GM19025 (cell line): ENCODE measurements at regions not wholly inside any gene's neighbourhood (a gene's known extent, or its start where the extent isn't known, plus 50 kb on each side); places are given as distances from the start of the nearest gene placed in this dataset.

Source experiments
- ATAC-seq: cut with Tn5 transposase; IDR thresholded peaks from one replicate; pipeline ENCODE4 v1.9.1; 2021; ENCODE audit warnings: mild to moderate bottlenecking, low read depth, moderate library complexity; ENCODE audit not compliant: unreplicated experiment

DNA sequence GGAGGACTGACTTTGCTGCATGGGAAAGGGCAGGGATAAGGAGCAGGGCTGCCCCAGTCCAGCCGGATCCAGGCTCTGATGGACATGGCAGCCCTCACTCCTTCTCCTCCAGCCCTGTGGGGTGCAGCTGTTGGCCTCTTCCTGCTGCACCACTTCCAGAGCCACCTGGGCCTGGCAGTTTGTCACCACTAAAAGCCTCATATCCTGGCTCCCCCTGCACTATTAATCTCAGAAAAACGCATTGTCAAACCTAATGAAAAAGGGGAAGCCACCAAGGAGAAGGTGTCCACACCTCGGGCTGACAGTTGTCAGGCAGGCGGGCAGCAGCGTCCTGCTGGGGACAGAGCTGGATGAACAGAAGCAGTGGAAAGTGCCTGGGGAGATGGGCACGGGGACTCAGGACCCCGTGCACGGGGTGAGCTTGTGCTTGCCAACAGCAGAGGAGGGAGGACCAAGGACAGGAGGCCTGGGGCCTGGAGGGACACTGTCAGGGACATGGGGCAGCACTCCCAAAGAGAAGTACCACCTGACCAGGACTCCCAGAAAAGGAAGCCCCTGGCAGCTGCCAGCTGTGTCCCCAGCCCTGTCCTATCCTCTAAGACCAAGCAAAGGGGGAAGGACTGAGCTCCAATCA lies 151.1 kb upstream of the TSHZ3 start:
- ATAC-seq, result no peak

DNA sequence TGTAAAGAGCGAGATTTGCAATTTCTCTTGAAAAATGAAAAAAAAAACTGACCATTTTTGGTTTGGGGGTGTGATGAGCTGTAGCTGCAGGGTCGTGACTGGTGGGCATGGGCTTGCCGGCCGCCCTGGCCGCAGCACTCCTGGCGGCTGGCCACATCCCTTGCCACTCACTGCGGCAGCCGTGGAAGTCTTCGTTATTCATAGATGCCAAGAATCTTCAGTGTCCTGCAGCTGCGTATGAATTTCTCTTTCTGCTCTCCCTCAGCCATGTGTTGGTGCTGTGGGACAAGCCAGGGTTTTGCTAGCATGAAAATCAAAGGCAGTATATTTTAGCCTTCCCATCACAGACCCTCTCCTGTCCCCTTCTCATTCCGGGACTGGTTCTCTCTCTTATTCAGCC lies 151.7 kb upstream of the TSHZ3 start:
- no peak for ATAC-seq

DNA sequence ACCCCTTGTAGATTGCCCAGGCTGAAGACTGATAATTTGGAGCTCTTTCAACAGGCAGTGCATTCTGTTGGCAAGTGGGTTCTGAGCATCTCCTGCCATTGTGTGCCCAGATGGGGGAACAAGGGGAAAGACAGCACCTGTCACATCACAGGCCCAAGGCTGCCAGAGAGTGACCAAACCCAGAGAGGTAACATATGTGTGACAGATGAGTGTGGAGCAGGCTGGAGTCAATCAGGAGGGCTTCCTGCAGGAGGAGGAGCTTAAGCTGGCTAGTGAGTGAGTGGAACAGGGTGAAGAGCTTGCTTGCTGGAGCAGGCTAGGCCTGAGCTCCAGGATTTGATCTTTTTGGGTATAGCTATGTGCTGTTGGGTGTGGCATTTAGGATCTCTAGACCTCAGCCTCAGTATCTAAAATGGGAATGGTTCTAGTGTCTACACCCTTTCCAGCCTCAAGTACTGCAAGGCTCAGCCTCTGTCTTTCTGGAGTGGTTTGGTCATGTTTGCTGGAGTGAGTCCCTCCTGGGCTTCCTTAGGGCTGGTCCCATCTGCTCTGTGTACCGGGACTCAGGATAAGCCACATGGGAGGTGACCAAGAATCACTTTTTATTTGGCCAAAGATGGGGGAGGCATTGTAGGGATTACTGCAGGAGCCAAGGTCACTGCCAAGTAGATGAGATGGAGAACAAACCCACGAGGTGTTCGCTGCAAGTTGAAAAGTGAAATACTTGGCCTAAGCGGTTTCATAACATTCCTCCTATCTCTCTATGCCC lies 152.4 kb upstream of the TSHZ3 start:
- ATAC-seq, result no peak

DNA sequence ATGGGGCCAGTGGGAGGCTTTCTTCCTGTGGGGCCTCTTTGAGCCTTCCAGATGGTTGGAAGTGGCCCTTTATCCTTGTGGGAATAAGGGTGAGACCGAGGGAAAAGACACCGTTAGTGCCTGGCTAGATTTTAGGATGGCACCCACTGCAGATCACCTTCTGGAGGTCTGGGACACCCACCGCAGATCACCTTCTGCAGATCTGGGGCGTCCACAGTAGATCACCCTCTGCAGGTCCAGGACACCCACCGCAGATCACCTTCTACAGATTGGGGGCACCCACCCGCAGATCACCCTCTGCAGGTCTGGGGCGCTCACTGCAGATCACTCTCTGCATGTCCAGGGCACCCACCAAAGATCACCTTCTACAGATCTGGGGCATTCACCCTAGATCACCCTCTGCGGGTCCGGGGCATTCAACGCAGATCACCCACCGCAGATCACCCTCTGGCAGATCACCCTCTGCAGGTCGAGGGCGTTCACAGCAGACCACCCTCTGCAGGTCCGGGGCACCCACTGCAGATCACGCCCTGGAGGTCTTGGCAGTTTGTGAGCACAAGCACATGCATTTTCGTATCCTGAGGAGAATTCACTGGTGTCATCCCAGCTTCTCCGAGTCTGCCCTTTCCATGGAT lies 153.4 kb upstream of the TSHZ3 start:
- no peak for ATAC-seq

DNA sequence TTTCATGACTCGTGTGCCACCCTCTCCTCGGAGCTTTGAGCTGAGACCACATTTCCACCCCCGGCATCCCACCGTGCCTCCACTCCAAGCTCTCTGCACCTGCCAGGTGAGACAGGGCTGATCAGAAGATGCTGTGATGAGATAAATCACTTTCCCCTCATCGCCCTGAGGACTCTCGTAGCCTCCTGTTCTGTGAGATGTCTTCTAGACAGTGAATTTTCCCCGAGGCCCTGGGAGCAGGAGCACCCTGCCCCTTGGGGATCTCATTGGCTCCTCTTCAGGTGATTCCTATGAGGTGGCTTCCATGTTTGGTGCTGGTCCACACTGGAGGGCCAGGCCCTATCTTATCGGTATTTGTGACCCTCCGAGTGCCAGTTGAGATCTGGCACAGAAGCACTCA lies 154.0 kb upstream of the TSHZ3 start:
- no peak for ATAC-seq

DNA sequence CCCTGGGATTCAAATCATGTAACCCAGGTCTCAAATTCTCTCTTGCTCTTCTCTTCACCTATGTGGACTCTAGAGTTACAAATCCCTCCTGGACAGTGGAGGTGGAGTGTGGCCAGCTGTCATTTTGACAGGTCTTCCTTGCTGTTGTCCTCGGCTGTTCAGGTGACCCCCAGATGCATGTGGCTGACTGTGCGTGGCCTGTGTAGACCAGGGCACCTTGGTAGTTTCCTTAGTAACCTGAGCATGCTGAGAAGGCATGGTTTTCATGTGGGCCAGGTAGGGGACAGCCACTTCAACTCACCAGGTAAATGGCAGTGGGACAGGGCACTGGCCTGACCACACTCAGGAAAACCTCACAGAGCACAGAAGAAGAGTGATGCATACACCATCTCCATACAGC lies 155.0 kb upstream of the TSHZ3 start:
- no peak for ATAC-seq

DNA sequence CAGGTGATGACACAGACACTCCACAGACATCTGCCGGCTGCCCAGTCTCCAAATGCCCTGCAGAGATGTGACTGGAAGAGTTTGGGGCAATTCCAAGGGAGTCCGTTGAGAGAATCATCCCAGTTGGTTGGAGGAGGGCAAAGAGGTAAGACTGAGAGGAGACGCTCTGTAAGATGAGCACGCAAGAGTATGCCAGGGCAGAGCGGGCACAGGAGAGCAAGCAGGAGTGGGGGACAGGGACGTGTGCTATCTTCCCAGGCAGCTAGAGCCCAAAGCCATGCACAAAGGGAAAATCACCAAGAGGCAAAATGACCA lies 156.3 kb upstream of the TSHZ3 start:
- ATAC-seq, result no peak

DNA sequence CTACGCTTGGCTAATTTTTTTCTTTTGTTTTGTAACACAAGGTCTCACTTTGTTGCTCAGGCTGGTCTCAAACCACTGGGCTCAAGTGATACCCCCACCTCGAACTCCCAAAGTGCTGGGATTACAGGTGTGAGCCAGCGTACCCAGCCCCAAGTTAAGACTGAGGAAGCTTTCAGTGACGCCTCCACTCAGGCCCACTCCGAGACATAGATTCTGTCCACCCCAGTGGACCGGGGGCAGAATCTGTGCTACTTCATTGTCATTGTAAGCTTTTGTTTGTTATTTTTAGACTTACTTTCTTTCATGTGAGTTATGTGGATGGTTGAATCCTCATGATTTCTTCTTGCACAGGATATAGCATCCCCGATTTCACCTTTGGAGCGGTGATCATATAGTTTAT lies 156.9 kb upstream of the TSHZ3 start:
- ATAC-seq, result no peak

DNA sequence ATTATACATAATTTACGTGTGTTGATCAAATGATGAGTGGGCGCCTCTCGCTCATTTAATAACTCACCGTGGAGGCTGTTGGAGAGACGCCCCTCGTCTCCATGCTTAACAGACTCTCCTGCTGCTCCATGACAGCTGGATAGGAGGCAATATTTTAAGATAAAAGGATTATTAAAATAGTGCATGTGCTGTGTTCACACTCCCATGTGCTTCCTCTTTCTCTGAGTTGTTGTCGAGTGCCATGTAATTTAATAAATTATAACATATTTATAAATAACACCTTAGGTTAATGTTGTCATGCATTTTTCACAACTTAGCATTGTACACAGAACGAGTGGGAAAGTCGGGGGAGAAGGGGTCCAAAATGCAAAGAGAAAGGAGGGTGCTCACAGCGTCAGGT lies 161.4 kb upstream of the TSHZ3 start:
- no peak for ATAC-seq

DNA sequence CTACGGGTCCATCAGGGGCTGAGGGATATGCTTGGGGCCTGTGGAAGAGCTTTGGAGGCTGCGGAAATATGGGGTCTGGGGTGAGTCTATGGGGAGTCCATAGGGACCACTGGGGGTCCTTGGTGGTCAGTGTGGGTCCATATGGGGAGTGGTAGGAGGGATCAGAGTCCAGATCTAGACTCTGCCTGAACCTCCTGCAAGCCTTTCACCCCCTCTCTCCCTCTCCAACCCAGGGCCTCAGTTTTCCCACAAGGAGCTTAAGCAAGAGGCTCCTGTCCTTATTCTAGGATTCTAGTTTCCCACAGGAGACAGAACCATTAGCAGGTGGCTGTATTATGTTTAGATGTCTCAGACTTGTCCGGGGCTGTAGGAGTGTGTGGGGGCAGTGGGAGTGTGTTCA lies 161.9 kb upstream of the TSHZ3 start:
- ATAC-seq, result no peak

DNA sequence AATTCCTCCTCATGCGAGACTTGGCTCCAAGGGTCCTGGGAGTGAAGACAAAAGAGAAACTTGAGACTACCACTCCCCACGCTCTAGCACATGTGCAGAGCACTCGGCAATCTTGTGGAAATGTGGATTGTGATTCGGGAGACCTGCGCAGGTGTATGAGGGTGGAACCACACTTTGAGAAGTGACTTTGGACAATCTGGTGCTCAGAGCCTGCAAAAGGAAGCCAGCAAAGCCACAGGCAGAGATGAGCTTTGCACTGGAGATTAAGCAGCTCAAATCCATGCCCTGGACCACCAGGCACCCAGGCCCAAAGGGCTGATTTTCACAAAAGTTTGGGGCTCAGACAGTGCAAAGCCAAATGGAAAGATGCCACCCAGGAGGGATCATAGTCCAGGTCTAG lies 162.5 kb upstream of the TSHZ3 start:
- no peak for ATAC-seq

DNA sequence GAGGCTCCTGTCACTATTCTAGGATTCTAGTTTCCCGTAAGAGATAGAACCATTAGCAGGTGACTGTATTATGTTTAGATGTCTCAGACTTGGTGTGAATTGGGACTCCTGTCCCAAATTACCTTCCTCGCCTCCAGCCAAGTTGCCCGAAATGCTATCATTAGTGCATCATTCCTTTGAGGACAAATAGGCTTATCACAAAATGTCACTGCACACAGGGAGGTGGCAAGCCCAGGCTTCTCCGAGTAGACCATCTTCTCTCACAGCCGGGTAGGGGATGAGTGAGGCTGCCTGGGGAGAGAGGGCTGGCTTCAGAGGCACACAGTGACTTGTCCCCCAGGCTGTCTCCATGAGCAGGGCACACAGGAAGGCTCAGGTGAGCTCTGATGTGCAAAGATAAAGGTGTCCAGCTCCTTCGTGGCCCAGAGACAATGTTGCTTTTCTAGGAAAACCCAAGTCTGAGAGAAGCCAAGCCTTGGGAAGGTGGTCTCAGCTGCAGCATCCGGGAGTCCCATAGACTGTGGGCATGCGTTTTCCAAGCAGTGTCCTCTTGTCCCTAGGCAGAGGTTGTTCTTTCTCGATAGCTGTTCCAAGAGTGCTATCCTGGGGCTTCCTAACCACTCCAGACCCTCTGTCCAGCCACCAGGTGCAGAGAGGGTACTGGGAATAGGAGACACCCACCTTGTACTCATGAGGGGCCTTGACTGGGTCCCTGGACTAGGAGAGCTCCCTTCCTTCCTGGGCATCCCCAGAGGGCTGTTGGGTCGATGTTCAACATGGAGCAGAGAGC lies 163.1 kb upstream of the TSHZ3 start:
- no peak for ATAC-seq

DNA sequence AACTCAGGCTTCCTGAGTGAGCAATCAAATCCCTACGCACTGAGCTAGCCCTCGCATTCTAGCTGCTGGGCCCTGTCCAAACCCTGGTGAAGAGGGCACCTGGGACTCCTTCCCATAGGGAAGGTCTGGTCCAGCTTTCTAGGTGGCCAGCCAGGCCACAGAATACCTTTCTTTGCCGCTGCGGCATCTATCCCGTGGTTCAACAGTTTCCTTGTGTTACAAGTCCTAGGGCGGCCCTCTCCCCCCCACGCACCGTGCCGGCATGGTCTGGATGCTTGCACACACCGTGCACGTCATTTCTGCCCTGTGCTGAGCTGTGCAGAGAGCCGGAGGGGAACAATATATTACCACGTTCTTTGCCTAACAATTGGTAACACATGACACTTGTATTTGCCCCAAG lies 164.6 kb upstream of the TSHZ3 start:
- ATAC-seq, result no peak

DNA sequence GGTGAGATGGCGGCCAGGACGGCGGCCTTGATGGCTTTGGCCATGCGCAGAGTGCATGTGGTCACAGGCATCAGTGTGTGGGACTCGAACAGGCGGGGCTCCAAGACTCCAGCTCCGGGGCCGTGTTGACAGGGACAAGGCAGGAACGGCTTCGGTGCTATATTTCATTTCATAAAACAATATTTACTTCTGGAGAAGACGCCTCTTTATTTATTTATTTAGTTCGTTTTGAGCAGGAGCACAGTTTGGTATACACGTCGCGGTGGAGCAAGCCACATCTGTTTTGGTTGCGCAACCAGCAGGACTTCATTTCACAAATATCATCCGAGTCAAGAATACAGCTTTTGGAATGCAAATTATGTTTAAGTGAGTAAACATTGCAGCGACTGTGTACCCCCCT lies 166.7 kb upstream of the TSHZ3 start:
- ATAC-seq, result no peak

DNA sequence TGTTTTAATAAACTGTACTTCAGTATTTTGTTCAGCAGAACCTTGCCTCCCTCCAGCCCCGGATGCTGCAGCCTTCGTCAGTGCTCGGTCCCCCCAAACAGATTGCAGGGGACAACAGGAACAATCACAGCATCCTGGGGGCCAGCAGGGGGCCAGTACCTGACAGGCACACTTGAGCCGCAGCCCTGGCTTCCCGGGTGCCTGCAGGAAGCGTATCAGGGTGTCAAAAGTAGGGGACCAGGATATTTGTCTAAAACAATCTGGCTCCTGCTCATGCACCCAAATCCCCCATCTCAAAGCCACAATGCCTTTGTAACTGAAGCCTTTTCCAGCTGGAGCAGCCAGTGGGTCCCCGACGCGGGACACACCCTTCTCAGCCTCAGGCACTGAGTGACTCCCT lies 167.5 kb upstream of the TSHZ3 start:
- ATAC-seq, result no peak

DNA sequence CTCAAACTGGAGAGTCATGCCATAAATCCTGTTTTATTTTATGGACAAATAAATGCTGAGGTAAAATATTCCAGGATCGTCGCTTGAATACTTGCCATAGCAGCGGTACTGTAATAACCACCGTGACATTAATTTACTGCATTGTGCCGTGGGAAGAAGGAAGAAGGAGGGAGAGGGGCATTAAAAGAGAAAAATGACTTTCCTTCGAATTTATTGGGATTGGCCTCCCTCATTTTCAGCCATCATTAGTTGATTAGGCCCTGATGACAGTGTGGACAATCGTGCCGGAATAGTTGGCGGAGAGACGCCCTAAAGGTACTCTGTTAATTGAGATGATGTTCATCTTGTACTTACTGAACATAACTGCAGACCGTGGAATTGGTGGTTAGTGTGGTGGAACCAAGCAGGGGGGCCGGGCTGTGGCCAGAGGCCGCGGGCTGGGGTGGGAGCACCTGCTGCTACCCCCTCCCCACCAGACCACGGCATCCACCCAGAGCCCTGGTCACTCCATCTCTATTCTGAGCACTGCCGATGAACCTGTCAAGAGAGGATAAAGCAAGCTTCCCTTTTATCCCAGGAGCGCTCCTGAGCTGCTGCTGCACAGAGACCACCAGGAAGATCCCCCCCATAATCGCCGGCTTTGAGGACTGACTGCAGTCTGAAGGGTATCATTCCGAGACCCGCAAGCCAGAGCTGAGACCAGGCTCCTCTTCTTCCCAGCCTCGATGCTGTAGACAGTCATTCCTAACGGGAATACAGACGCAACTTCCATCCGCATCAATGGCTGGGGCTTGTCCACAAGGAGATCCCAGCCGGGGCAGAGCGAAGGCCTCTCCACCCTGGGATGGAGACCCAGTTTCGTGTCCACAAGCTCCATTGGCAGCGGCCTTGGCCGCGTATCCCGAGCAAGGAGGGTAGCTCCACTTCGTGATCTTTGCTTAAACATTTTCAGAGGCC lies 168.3 kb upstream of the TSHZ3 start:
- no peak for ATAC-seq

DNA sequence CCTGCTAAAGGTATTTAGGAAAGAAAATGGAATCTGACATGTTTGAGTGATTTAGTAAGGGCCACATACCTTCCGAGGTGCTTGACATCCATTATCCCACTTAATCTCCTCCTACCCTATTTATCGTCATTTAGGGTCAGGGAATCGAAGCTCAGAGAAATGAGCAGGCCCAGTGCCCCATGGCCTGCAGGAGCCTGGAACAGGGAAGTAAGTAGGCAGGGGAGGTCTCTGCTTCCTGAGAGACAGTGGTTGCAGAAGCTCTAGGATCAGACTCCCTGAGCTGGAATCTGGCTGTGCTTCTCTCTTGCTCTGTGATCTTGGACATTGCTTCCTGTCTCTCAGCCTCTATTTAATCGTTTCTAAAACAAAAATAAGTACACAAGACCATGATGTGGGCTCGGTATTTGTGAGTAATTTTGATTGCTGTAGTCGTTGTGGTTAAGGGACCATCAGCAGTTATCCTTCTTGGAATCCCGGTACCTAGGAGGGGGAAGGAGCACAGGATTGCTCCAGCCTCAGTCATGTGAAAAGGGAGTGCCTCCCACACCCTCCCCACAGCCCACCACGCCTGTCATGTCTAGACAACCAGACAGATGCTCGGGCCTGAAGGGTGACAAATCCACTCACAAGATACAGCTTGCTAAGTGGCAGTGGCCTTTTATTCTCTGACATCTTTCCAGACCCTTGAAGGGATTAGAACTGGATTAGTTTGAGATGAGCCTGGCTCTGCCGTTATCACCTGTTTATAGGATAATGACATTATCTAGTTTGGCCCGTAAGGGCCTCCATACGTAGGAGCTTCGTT lies 169.2 kb upstream of the TSHZ3 start:
- no peak for ATAC-seq

DNA sequence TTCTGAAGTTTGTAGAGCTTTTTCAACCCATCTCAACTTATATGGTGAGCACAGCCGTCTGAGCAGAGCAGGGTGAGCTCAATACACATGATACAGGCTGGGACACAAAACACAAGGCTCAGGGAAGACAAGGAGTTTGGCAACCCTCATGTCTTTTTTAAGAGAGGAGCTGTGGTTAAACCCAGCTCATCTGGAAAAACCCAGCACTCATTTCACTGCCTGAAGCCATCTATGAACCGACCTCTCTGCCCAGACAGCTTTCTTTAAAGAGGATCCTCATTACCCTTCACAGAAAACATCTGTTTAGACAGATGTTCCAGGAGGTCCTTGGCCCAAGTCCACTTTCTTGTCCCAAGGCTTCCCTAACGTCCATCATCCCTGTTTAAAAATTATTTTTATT lies 170.0 kb upstream of the TSHZ3 start:
- ATAC-seq, result no peak

DNA sequence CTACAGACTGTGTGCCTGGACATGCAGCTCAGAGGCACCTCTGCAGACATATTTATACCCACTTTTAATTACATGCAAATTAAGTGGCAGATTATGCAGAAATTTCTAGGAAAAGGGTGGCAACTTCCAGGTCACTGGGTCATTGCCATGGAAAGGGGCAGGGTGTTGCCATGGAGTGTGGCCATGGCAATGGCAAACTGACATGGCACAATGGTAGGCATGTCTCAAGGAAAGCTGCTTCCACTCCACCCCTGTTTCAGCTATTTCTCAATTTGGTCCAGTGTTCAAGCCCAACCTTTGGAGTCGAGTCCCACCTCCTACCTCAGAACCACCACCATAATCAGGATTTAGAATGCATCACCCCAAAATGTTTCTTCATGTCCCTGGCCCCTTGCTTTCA lies 170.7 kb upstream of the TSHZ3 start:
- no peak for ATAC-seq

DNA sequence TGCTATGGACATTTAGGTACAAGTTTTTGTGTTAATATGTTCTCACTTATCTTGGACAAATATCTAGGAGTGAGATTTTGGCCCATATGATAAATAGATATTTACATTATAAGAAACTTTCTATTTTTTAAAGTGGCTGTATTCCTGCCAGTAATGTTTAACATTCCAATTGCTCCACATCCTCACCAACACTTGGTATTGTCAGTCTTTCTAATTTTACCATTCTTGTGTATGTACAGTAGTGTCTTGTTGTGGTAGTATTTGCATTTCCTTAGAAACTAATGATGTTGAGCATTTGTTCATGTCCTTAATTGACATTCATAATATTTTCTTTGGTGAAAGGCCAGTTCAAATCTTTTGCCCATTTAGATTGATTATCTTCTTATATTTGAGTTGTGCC lies 171.4 kb upstream of the TSHZ3 start:
- no peak for ATAC-seq
